Astrocyte (in vitro differentiated cells and primary cell): ENCODE measurements at regions not wholly inside any gene's neighbourhood (a gene's known extent, or its start where the extent isn't known, plus 50 kb on each side); places are given as distances from the start of the nearest gene placed in this dataset.

Source experiments
- EZH2 ChIP-seq: IDR thresholded peaks from 2 replicates; pipeline ENCODE4 v1.6.1; 2012; ENCODE audit warnings: mild to moderate bottlenecking, low read length, inconsistent platforms; ENCODE audit not compliant: insufficient read depth
- TF ChIP-seq, protein P1 (sequence below): IDR thresholded peaks from 2 replicates; pipeline ENCODE4 v1.5.1; 2011; ENCODE audit warnings: low read depth, mild to moderate bottlenecking, inconsistent platforms, low read length, moderate library complexity; ENCODE audit not compliant: insufficient read depth

DNA sequence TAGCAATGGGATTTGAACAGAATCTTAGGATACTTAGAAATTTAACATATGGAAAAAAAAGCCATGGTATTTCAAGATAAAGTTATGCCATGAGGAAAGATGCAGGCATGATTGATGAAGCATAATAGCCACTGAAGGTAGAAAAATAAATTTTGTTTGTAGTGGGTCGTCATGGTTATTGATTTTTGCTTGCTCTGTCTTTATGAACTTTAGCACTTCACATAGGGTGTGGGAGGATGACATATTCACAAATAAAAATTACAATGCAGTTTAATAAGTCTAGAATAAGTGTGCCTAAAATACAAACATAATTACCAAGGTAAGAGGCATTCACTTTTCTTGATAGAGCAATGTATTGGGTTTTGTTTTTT is 129.1 kb upstream of the SEMA3E start:
- TF ChIP-seq, protein P1, sequence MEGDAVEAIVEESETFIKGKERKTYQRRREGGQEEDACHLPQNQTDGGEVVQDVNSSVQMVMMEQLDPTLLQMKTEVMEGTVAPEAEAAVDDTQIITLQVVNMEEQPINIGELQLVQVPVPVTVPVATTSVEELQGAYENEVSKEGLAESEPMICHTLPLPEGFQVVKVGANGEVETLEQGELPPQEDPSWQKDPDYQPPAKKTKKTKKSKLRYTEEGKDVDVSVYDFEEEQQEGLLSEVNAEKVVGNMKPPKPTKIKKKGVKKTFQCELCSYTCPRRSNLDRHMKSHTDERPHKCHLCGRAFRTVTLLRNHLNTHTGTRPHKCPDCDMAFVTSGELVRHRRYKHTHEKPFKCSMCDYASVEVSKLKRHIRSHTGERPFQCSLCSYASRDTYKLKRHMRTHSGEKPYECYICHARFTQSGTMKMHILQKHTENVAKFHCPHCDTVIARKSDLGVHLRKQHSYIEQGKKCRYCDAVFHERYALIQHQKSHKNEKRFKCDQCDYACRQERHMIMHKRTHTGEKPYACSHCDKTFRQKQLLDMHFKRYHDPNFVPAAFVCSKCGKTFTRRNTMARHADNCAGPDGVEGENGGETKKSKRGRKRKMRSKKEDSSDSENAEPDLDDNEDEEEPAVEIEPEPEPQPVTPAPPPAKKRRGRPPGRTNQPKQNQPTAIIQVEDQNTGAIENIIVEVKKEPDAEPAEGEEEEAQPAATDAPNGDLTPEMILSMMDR, result no peak
- no peak for TF ChIP-seq EZH2
